Gastroesophageal sphincter (tissue), 4 donors: ENCODE measurements at regions not wholly inside any gene's neighbourhood (a gene's known extent, or its start where the extent isn't known, plus 50 kb on each side); places are given as distances from the start of the nearest gene placed in this dataset.

Experiments used
- ATAC-seq: fragments of 150-250 bp; one replicate; pipeline ENCODE4 v1.9.1; 2016; ENCODE audit warnings: mild to moderate bottlenecking, moderate library complexity
- H3K27ac ChIP-seq, 4 donors: fragments of 200-600 bp; sonication (generic) in 3 of 4; 1 replicate in 3 of 4; 2 replicates in 1 of 4; pipeline ENCODE4 v1.5.1; 2016 to 2019
- H3K27me3 ChIP-seq: fragments of 200-600 bp; sonication (generic); one replicate; pipeline ENCODE4 v1.5.1; 2019
- H3K36me3 ChIP-seq, 2 donors: fragments of 200-600 bp; sonication (generic); one replicate each; pipeline ENCODE4 v1.5.1; 2019; ENCODE audit warnings: control low read depth in 1 of 2
- H3K4me1 ChIP-seq, 3 donors: fragments of 200-600 bp; sonication (generic); 1 replicate in 2 of 3; 2 replicates in 1 of 3; pipeline ENCODE4 v1.5.1; 2016 to 2019; ENCODE audit warnings: control low read depth in 2 of 3
- H3K4me3 ChIP-seq, 2 donors: fragments of 200-600 bp; sonication (generic); one replicate each; pipeline ENCODE4 v1.5.1; 2019; ENCODE audit warnings: mild to moderate bottlenecking in 1 of 2, moderate library complexity in 1 of 2
- H3K9me3 ChIP-seq, 3 donors: fragments of 200-600 bp; sonication (generic); one replicate each; pipeline ENCODE4 v1.5.1; 2017 to 2019; ENCODE audit warnings: control low read depth in 2 of 3
- EP300 ChIP-seq: sonication (generic); formaldehyde crosslinking; IDR thresholded peaks from one replicate; pipeline ENCODE4 v1.6.1; 2017; ENCODE audit warnings: antibody characterized with exemption, mild to moderate bottlenecking
- POLR2A ChIP-seq, 2 donors: fragments of 450-650 bp; IDR thresholded peaks; one replicate each; pipeline ENCODE4 v1.6.1; 2017; ENCODE audit warnings: antibody characterized with exemption in 2 of 2, mild to moderate bottlenecking in 2 of 2, moderate library complexity in 1 of 2
- POLR2AphosphoS5 ChIP-seq: sonication (generic); formaldehyde crosslinking; IDR thresholded peaks from one replicate; pipeline ENCODE4 v1.6.1; 2017; ENCODE audit warnings: antibody characterized with exemption
- WGBS, 2 donors: methylation state at CpG; one replicate each; pipeline ENCODE4 v1.1.5; 2018; ENCODE audit warnings: low coverage in 1 of 2; 5-methylcytosine and 5-hydroxymethylcytosine counted together
- TF ChIP-seq, protein P1 (sequence below), 4 experiments: fragments of 200-600 bp in 2 of 4; fragments of 450-650 bp in 2 of 4; sonication (generic) in 1 of 4; IDR thresholded peaks; one replicate each; pipeline ENCODE4 v1.5.1; 2017 to 2019; ENCODE audit warnings: antibody characterized with exemption in 4 of 4, mild to moderate bottlenecking in 2 of 4, moderate library complexity in 2 of 4

- 80 to 100% methylated on average over 1 of the region's 1 CpG for WGBS, 2 donors
- H3K4me3 ChIP-seq = no peak overlapping the region
- H3K27me3 ChIP-seq = no peaks in the 10 kb centered on the region
- H3K27ac ChIP-seq = no peak overlapping the region
- no peak for ATAC-seq
- H3K9me3 ChIP-seq = no peaks in the 10 kb centered on the region
- H3K4me1 ChIP-seq = no peaks in the 10 kb centered on the region
- TF ChIP-seq EP300 (no peak), POLR2AphosphoS5 (no peak), POLR2A (IDR thresholded peaks at IDR 0.05) (no peak)
- TF ChIP-seq, protein P1, sequence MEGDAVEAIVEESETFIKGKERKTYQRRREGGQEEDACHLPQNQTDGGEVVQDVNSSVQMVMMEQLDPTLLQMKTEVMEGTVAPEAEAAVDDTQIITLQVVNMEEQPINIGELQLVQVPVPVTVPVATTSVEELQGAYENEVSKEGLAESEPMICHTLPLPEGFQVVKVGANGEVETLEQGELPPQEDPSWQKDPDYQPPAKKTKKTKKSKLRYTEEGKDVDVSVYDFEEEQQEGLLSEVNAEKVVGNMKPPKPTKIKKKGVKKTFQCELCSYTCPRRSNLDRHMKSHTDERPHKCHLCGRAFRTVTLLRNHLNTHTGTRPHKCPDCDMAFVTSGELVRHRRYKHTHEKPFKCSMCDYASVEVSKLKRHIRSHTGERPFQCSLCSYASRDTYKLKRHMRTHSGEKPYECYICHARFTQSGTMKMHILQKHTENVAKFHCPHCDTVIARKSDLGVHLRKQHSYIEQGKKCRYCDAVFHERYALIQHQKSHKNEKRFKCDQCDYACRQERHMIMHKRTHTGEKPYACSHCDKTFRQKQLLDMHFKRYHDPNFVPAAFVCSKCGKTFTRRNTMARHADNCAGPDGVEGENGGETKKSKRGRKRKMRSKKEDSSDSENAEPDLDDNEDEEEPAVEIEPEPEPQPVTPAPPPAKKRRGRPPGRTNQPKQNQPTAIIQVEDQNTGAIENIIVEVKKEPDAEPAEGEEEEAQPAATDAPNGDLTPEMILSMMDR (IDR thresholded peaks at IDR 0.05) = no peak
- no peaks in the 10 kb centered on the region for H3K36me3 ChIP-seq
These were observed 479.3 kb upstream of the CELF2 start for GRCh38 chr10:10538326-10538725.

GRCh38 chr10:10540398-10540797 is 477.3 kb upstream of the CELF2 start:
- no peaks in the 10 kb centered on the region for H3K4me1 ChIP-seq
- TF ChIP-seq EP300 (no peak), POLR2AphosphoS5 (no peak)
- TF ChIP-seq, protein P1 (IDR thresholded peaks at IDR 0.05) = no peak
- no peaks in the 10 kb centered on the region for H3K27me3 ChIP-seq
- 61 to 83% methylated on average over 1 to 3 of the region's 3 CpGs for WGBS, 2 donors
- H3K27ac ChIP-seq = no peak overlapping the region
- no peak overlapping the region for H3K4me3 ChIP-seq
- H3K36me3 ChIP-seq = no peaks in the 10 kb centered on the region
- no peaks in the 10 kb centered on the region for H3K9me3 ChIP-seq
- no peak for ATAC-seq

DNA sequence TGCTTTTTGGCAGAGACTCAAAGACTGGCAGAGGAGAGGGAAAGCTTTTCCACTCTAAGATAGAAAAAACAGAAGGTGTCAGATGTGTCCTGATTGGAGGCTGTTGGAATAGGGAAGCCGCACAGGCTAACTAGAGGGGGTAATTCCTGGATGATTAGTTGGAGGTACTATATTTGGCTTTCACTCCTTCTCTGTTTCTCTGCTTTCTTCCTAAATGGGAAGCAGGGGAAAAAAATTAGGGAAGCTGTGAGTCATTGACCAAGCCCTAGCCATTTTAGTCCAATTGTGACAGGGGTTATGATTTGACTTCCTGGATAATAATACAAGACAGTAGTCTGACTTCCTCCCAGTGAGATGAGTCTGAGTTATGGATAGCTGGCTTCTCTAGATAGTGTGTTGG is 475.2 kb upstream of the CELF2 start:
- H3K4me1 ChIP-seq = no peaks in the 10 kb centered on the region
- no peak for ATAC-seq
- TF ChIP-seq POLR2AphosphoS5 (no peak), EP300 (no peak), POLR2A (IDR thresholded peaks at IDR 0.05) (no peak)
- TF ChIP-seq, protein P1 (IDR thresholded peaks at IDR 0.05) = no peak

GRCh38 chr10:10544890-10545289 is 472.8 kb upstream of the CELF2 start:
- WGBS, 2 donors = 86 to 100% methylated on average over 6 to 8 of the region's 8 CpGs
- no peaks in the 10 kb centered on the region for H3K27me3 ChIP-seq
- ATAC-seq = no peak
- H3K27ac ChIP-seq = no peak overlapping the region
- H3K4me3 ChIP-seq = no peak overlapping the region
- no peaks in the 10 kb centered on the region for H3K4me1 ChIP-seq
- TF ChIP-seq POLR2A (IDR thresholded peaks at IDR 0.05) (no peak), POLR2AphosphoS5 (no peak), EP300 (no peak)
- TF ChIP-seq, protein P1 (IDR thresholded peaks at IDR 0.05) = no peak
- no peaks in the 10 kb centered on the region for H3K36me3 ChIP-seq
- H3K9me3 ChIP-seq = no peaks in the 10 kb centered on the region

More for the DNA sequence above, 475.2 kb upstream of the CELF2 start:
- WGBS, 2 donors = 43 to 67% methylated on average over 1 of the region's 1 CpG
- Histone ChIP-seq H3K4me3 (no peak overlapping the region), H3K27me3 (no peaks in the 10 kb centered on the region), H3K27ac (no peak overlapping the region), H3K9me3 (no peaks in the 10 kb centered on the region), H3K36me3 (no peaks in the 10 kb centered on the region)

DNA sequence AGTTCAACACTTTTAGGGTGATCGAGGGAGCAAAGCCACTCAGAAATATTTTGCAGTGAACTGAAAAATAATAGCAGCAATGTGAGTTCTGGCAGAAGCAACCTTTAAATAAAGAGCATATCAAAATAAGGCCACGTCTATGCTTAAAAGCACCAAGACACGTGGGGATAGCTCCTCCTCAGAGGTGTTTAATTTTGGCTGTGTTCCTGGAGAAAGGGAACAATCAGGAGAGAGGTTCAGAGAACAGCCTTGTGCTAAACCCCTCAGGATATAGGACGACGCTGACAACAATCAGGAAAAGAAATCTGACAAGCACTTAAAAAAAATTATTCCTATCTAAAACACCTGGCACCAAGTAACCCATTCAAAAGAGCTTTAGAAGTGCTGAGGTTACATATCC is 471.9 kb upstream of the CELF2 start:
- 12 to 35% methylated on average over 3 to 5 of the region's 5 CpGs for WGBS, 2 donors
- H3K4me1 ChIP-seq = no peaks in the 10 kb centered on the region
- H3K27ac ChIP-seq = no peak overlapping the region
- H3K36me3 ChIP-seq = no peaks in the 10 kb centered on the region
- TF ChIP-seq EP300 (no peak), POLR2AphosphoS5 (no peak), POLR2A (IDR thresholded peaks at IDR 0.05) (no peak)
- TF ChIP-seq, protein P1 (IDR thresholded peaks at IDR 0.05) = no peak
- H3K9me3 ChIP-seq = no peaks in the 10 kb centered on the region
- no peak for ATAC-seq
- no peak overlapping the region for H3K4me3 ChIP-seq
- H3K27me3 ChIP-seq = no peaks in the 10 kb centered on the region
